Muscle layer of duodenum (tissue), 2 donors: ENCODE measurements at regions not wholly inside any gene's neighbourhood (a gene's known extent, or its start where the extent isn't known, plus 50 kb on each side); places are given as distances from the start of the nearest gene placed in this dataset.
A peak's percentile ranks its signal among the peaks of the same experiment; 100 is the strongest.
"Not testable (repeated sequence)": the region's sequence is repeated elsewhere in the genome, so short reads cannot be mapped to it uniquely, and the experiment has no call there.

Source experiments
- H3K27ac ChIP-seq: one replicate; pipeline ENCODE4 v1.7.0; 2013; ENCODE audit warnings: mild to moderate bottlenecking, low read length
- H3K27me3 ChIP-seq: one replicate; pipeline ENCODE4 v1.7.0; 2013; ENCODE audit warnings: low read depth, mild to moderate bottlenecking, control low read depth, low read length
- H3K36me3 ChIP-seq, 2 donors: one replicate each; pipeline ENCODE4 v1.7.0; 2013; ENCODE audit warnings: low read length in 2 of 2, control low read depth in 1 of 2, mild to moderate bottlenecking in 1 of 2; ENCODE audit not compliant: insufficient read depth in 2 of 2, control insufficient read depth in 1 of 2
- H3K4me1 ChIP-seq, 2 donors: one replicate each; pipeline ENCODE4 v1.7.0; 2013; ENCODE audit warnings: low read length in 2 of 2, mild to moderate bottlenecking in 2 of 2, control low read depth in 1 of 2, moderate library complexity in 1 of 2; ENCODE audit not compliant: insufficient read depth in 2 of 2, control insufficient read depth in 1 of 2
- H3K4me3 ChIP-seq, 2 donors: one replicate each; pipeline ENCODE4 v1.7.0; 2013; ENCODE audit warnings: low read length in 2 of 2, low read depth in 1 of 2, mild to moderate bottlenecking in 1 of 2
- H3K9me3 ChIP-seq, 2 donors: one replicate each; pipeline ENCODE4 v1.7.0; 2013; ENCODE audit warnings: low read length in 2 of 2, control low read depth in 1 of 2, mild to moderate bottlenecking in 1 of 2; ENCODE audit not compliant: control insufficient read depth in 1 of 2
- donor health status: healthy.

- H3K9me3 ChIP-seq, H3K27ac ChIP-seq, H3K4me1 ChIP-seq, H3K27me3 ChIP-seq, H3K4me3 ChIP-seq, H3K36me3 ChIP-seq: not testable (repeated sequence)
These were observed 147.4 kb downstream of the USP22 start for GRCh38 chr17:20895426-20895825.

- H3K36me3 ChIP-seq = no peaks in the 10 kb centered on the region
- no peaks in the 10 kb centered on the region for H3K9me3 ChIP-seq
- no peak overlapping the region for H3K27ac ChIP-seq
- H3K4me1 ChIP-seq = no peaks in the 10 kb centered on the region
- no peak overlapping the region for H3K4me3 ChIP-seq
- no peaks in the 10 kb centered on the region for H3K27me3 ChIP-seq
These were observed 146.6 kb downstream of the USP22 start for GRCh38 chr17:20896153-20896649.

GRCh38 chr17:20898726-20899125 is 144.1 kb downstream of the USP22 start:
- H3K4me1 ChIP-seq, H3K4me3 ChIP-seq, H3K27me3 ChIP-seq, H3K27ac ChIP-seq, H3K9me3 ChIP-seq, H3K36me3 ChIP-seq: not testable (repeated sequence)

GRCh38 chr17:20902496-20902895 is 140.3 kb downstream of the USP22 start:
- not testable (repeated sequence) for H3K4me3 ChIP-seq, H3K9me3 ChIP-seq

GRCh38 chr17:20903549-20903948 is 139.3 kb downstream of the USP22 start:
- H3K27ac ChIP-seq, H3K27me3 ChIP-seq, H3K4me1 ChIP-seq, H3K9me3 ChIP-seq, H3K4me3 ChIP-seq, H3K36me3 ChIP-seq: not testable (repeated sequence)

More at GRCh38 chr17:20902496-20902895, 140.3 kb downstream of the USP22 start:
- H3K27ac ChIP-seq, H3K27me3 ChIP-seq, H3K4me1 ChIP-seq, H3K36me3 ChIP-seq: not testable (repeated sequence)

GRCh38 chr17:20908313-20909267 is 134.2 kb downstream of the USP22 start:
- Histone ChIP-seq H3K27ac (peak overlapping the region; percentile 21), H3K27me3 (no peaks in the 10 kb centered on the region), H3K36me3 (no peaks in the 10 kb centered on the region), H3K4me3 (peak overlapping the region; percentile 45 to 64), H3K4me1 (peaks cover 0 to 11% of the 10 kb centered on the region in 2 donors), H3K9me3 (no peaks in the 10 kb centered on the region)

GRCh38 chr17:20914658-20915057 is 128.2 kb downstream of the USP22 start:
- no peak overlapping the region for H3K4me3 ChIP-seq
- no peak overlapping the region for H3K27ac ChIP-seq
- H3K9me3 ChIP-seq = no peaks in the 10 kb centered on the region
- no peaks in the 10 kb centered on the region for H3K4me1 ChIP-seq
- no peaks in the 10 kb centered on the region for H3K27me3 ChIP-seq
- no peaks in the 10 kb centered on the region for H3K36me3 ChIP-seq

GRCh38 chr17:20916383-20916782 is 126.4 kb downstream of the USP22 start:
- no peaks in the 10 kb centered on the region for H3K9me3 ChIP-seq
- peaks cover 0 to 6% of the 10 kb centered on the region in 2 donors for H3K36me3 ChIP-seq
- H3K27ac ChIP-seq = no peak overlapping the region
- H3K27me3 ChIP-seq = no peaks in the 10 kb centered on the region
- no peaks in the 10 kb centered on the region for H3K4me1 ChIP-seq
- H3K4me3 ChIP-seq = peak overlapping the region in 1 of 2 donors; percentile 5

- H3K27ac ChIP-seq = not testable (repeated sequence)
These were observed 125.1 kb downstream of the USP22 start for GRCh38 chr17:20917610-20918306.

GRCh38 chr17:20920095-20920814 is 122.6 kb downstream of the USP22 start:
- Histone ChIP-seq H3K27me3 (no peaks in the 10 kb centered on the region), H3K27ac (no peak overlapping the region), H3K9me3 (no peaks in the 10 kb centered on the region), H3K36me3 (peaks cover 0 to 6% of the 10 kb centered on the region in 2 donors), H3K4me3 (no peak overlapping the region), H3K4me1 (no peaks in the 10 kb centered on the region)

More at GRCh38 chr17:20917610-20918306, 125.1 kb downstream of the USP22 start:
- H3K4me3 ChIP-seq, H3K9me3 ChIP-seq, H3K27me3 ChIP-seq, H3K36me3 ChIP-seq, H3K4me1 ChIP-seq: not testable (repeated sequence)

GRCh38 chr17:20920815-20921199 is 122.0 kb downstream of the USP22 start:
- Histone ChIP-seq H3K27me3 (no peaks in the 10 kb centered on the region), H3K4me1 (no peaks in the 10 kb centered on the region), H3K36me3 (peaks cover 0 to 6% of the 10 kb centered on the region in 2 donors), H3K9me3 (no peaks in the 10 kb centered on the region), H3K27ac (no peak overlapping the region), H3K4me3 (no peak overlapping the region)
